ENCODE measurements at regions not wholly inside any gene's neighbourhood (a gene's known extent, or its start where the extent isn't known, plus 50 kb on each side); places are given as distances from the start of the nearest gene placed in this dataset.

DNA sequence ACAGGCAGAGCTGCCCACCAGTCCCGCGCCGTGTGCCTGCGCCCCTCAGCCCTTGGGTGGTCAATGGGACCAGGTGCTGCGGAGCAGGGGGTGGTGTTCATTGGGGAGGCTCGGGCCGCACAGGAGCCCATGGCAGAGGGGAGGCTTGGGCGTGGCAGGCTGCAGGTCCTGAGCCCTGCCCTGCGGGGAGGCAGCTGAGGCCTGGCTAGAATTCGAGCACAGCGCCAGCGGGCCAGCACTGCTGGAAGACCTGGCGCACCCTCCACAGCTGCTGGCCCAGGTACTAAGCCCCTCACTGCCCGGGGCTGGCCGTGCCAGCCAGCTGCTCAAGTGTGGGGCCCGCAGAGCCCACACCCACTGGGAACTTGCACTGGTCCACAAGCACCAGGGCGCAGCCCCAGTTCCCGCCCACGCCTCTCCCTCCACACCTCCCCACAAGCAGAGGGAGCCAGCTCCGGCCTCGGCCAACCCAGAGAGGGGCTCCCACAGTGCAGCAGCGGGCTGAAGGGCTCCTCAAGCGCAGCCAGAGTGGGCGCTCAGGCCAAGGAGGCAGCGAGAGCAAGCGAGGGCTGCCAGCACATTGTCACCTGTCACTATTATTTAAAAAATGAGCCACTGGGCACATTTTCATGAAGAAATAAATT is 645.8 kb downstream of the CENPC start:
- TF ChIP-seq, protein P1, sequence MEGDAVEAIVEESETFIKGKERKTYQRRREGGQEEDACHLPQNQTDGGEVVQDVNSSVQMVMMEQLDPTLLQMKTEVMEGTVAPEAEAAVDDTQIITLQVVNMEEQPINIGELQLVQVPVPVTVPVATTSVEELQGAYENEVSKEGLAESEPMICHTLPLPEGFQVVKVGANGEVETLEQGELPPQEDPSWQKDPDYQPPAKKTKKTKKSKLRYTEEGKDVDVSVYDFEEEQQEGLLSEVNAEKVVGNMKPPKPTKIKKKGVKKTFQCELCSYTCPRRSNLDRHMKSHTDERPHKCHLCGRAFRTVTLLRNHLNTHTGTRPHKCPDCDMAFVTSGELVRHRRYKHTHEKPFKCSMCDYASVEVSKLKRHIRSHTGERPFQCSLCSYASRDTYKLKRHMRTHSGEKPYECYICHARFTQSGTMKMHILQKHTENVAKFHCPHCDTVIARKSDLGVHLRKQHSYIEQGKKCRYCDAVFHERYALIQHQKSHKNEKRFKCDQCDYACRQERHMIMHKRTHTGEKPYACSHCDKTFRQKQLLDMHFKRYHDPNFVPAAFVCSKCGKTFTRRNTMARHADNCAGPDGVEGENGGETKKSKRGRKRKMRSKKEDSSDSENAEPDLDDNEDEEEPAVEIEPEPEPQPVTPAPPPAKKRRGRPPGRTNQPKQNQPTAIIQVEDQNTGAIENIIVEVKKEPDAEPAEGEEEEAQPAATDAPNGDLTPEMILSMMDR (IDR thresholded peaks at IDR 0.05; ENCODE audit: borderline replicate concordance, insufficient read depth, low read depth, low read length), result no peak

DNA sequence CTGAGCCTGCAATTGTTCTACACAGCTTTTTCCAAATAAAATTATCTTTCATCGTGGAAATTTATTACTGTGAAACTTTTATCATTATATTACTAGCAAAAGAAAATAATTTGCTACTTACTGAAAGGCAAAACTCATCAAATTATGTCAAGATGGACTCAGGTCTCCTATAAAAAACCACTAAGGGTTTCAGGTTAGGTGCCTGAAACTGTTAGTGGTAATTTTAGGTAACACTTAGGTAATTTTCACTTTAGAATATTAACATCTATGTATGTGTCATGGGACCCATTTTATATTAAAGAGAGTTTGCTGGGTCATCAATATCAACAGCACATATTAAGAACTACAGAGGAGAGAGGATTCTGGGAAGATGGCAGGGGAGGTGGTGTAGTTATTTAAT is 651.5 kb downstream of the CENPC start:
- TF ChIP-seq, protein P1 (IDR thresholded peaks at IDR 0.05; ENCODE audit: borderline replicate concordance, insufficient read depth, low read depth, low read length), result no peak
- no peak overlapping the region for H3K4me3 ChIP-seq (ENCODE audit: low read depth, low read length)

More for the DNA sequence above, 645.8 kb downstream of the CENPC start:
- H3K4me3 ChIP-seq (ENCODE audit: low read depth, low read length), result no peak overlapping the region

DNA sequence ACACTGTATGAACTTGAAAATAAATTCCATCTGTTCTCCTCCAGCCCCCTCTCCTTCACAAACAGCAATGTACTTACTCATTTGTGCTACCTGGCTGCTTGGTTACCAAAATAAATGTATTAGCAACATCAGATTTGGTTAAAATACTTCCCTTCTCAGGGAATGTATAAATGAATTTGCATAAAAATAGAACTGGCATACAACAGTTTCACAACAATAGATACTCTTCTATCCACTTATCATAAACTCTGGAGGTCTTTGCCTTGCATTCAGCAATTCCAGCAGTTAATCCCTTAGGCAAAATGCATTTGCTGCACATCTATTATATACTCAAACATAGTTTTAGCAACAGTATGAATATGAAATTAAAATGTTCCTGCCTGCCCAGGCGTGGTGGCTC is 658.2 kb downstream of the CENPC start:
- H3K4me3 ChIP-seq (ENCODE audit: low read depth, low read length), result no peak overlapping the region
- TF ChIP-seq, protein P1 (IDR thresholded peaks at IDR 0.05; ENCODE audit: borderline replicate concordance, insufficient read depth, low read depth, low read length), result no peak

- TF ChIP-seq, protein P1 (IDR thresholded peaks at IDR 0.05; ENCODE audit: borderline replicate concordance, insufficient read depth, low read depth, low read length), result no peak
- no peak overlapping the region for H3K4me3 ChIP-seq (ENCODE audit: low read depth, low read length)
These were observed 659.7 kb downstream of the CENPC start for GRCh38 chr4:66885501-66886165.

DNA sequence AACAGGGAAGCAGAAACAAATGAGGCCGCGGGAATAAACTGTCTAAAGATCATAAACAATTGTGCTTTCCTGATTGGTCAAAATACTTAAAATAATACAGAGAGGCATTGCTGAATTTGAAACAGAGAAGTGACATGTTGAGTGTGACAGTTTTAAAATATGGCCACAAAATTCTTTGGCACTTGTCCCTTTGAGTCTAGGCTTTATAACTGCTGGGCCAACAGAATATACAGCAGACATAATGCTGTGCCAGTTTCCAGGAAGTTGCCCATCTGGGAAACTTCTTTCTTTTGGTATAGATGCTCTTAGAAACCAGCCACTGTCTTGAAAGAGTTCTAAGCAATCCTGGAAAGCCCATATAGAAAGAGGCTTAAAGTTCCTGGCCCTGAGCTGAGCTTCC is 668.4 kb downstream of the CENPC start:
- TF ChIP-seq, protein P1 (IDR thresholded peaks at IDR 0.05; ENCODE audit: borderline replicate concordance, insufficient read depth, low read depth, low read length), result no peak
- H3K4me3 ChIP-seq (ENCODE audit: low read depth, low read length), result no peak overlapping the region

DNA sequence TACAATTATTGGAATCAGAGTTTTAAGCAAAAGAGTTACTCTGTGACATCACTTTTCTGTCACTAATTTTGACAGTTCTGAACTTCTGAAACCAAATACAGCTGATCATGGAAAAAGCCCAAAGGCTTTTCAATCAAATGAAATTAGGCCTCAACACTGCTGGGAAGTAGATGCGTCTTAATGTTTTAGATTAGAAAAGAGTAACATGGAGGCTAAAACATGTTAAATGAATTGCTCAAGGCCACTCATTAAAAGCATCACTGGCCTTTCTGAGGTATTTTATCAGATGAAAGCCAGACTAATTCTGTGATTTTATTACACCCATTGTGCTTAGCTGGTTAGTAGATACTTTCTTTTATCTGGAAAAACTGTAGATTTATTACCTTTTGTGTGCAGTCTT is 672.6 kb downstream of the CENPC start:
- TF ChIP-seq, protein P1 (IDR thresholded peaks at IDR 0.05; ENCODE audit: borderline replicate concordance, insufficient read depth, low read depth, low read length), result no peak

GRCh38 chr4:66863481-66863880 is 681.8 kb downstream of the CENPC start:
- TF ChIP-seq, protein P1 (IDR thresholded peaks at IDR 0.05; ENCODE audit: borderline replicate concordance, insufficient read depth, low read depth, low read length), result no peak
- H3K4me3 ChIP-seq (ENCODE audit: low read depth, low read length), result no peak overlapping the region

More for the DNA sequence above, 672.6 kb downstream of the CENPC start:
- H3K4me3 ChIP-seq (ENCODE audit: low read depth, low read length), result no peak overlapping the region
